ENCODE measurements at regions not wholly inside any gene's neighbourhood (a gene's known extent, or its start where the extent isn't known, plus 50 kb on each side); places are given as distances from the start of the nearest gene placed in this dataset.
"Not testable (repeated sequence)": the region's sequence is repeated elsewhere in the genome, so short reads cannot be mapped to it uniquely, and the experiment has no call there.

GRCh38 chr1:212167098-212167497 is 118.1 kb upstream of the PPP2R5A start:
- H3K4me1 ChIP-seq: peaks cover 0 to 10% (median 4%) of the 10 kb centered on the region in 4 donors
- WGBS (ENCODE audit: insufficient coverage, low coverage, low lambda C conversion rate, missing lambda C conversion rate): 32% methylated on average over 3 of the region's 7 CpGs
- H3K9me3 ChIP-seq: no peaks in the 10 kb centered on the region
- ATAC-seq: peak; percentile 48 to 82 (median 60)
- intact Hi-C loops (cut with DNase I): no loop called here
- no peak overlapping the region for H3K4me3 ChIP-seq
- no peak for DNase-seq
- H3K27me3 ChIP-seq: no peaks in the 10 kb centered on the region
- no peak for TF ChIP-seq CTCF (IDR thresholded peaks at IDR 0.05)
- TF ChIP-seq POLR2A (IDR thresholded peaks at IDR 0.05): no peak
- no peak overlapping the region for H3K27ac ChIP-seq
- no peaks in the 10 kb centered on the region for H3K36me3 ChIP-seq

DNA sequence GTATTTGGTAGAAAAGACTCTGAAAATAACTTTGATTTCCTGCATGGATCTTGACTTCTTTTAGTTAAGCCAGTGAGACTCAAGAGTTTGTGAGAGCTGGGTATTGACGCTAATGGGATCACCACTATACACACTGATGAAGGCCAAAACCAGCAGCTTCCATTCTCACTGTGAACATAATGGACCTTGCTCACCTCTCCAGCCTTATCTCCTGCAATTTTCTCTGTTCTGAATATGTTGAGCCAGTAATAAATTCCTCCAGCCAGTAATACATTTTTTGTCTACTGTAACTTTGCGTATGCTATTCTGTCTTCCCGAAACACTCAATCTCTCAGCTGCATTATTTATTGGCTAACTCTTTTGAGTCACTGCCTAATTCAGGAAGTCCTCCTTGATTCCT is 111.6 kb upstream of the PPP2R5A start:
- Histone ChIP-seq H3K27ac (no peak overlapping the region), H3K4me1 (no peaks in the 10 kb centered on the region), H3K9me3 (no peaks in the 10 kb centered on the region), H3K27me3 (no peaks in the 10 kb centered on the region), H3K36me3 (no peaks in the 10 kb centered on the region), H3K4me3 (no peak overlapping the region)
- DNase-seq: no peak
- TF ChIP-seq POLR2A (IDR thresholded peaks at IDR 0.05) (no peak), CTCF (IDR thresholded peaks at IDR 0.05) (no peak)
- ATAC-seq: no peak
- intact Hi-C loops (cut with DNase I): no loop called here
- WGBS (ENCODE audit: insufficient coverage, low coverage, low lambda C conversion rate, missing lambda C conversion rate): 100% methylated on average over 2 of the region's 3 CpGs

GRCh38 chr1:212174295-212174694 is 110.9 kb upstream of the PPP2R5A start:
- H3K36me3 ChIP-seq; DNase-seq; H3K27ac ChIP-seq; intact Hi-C loops (cut with DNase I); H3K4me1 ChIP-seq; H3K9me3 ChIP-seq; H3K27me3 ChIP-seq; ATAC-seq; H3K4me3 ChIP-seq: not testable (repeated sequence)
- WGBS (ENCODE audit: insufficient coverage, low coverage, low lambda C conversion rate, missing lambda C conversion rate): 89% methylated on average over 9 of the region's 9 CpGs

GRCh38 chr1:212177542-212177941 is 107.7 kb upstream of the PPP2R5A start:
- intact Hi-C loops (cut with DNase I): no loop called here
- 94% methylated on average over 2 of the region's 2 CpGs for WGBS (ENCODE audit: insufficient coverage, low coverage, low lambda C conversion rate, missing lambda C conversion rate)

GRCh38 chr1:212178851-212179250 is 106.4 kb upstream of the PPP2R5A start:
- H3K9me3 ChIP-seq: no peaks in the 10 kb centered on the region
- DNase-seq: no peak
- H3K27ac ChIP-seq: no peak overlapping the region
- H3K4me1 ChIP-seq: no peaks in the 10 kb centered on the region
- H3K27me3 ChIP-seq: no peaks in the 10 kb centered on the region
- no peaks in the 10 kb centered on the region for H3K36me3 ChIP-seq
- TF ChIP-seq POLR2A (IDR thresholded peaks at IDR 0.05): no peak
- WGBS (ENCODE audit: insufficient coverage, low coverage, low lambda C conversion rate, missing lambda C conversion rate): 85% methylated on average over 2 of the region's 2 CpGs
- intact Hi-C loops (cut with DNase I): no loop called here
- no peak overlapping the region for H3K4me3 ChIP-seq
- peak in 3 of 4 donors; percentile 40 to 46 (median 46) for ATAC-seq

More at GRCh38 chr1:212177542-212177941, 107.7 kb upstream of the PPP2R5A start:
- ATAC-seq: no peak
- no peak for DNase-seq
- Histone ChIP-seq H3K9me3 (no peaks in the 10 kb centered on the region), H3K27me3 (no peaks in the 10 kb centered on the region), H3K4me1 (no peaks in the 10 kb centered on the region), H3K36me3 (no peaks in the 10 kb centered on the region), H3K27ac (no peak overlapping the region), H3K4me3 (no peak overlapping the region)
- TF ChIP-seq CTCF (IDR thresholded peaks at IDR 0.05) (no peak), POLR2A (IDR thresholded peaks at IDR 0.05) (no peak)
